ENCODE measurements at regions not wholly inside any gene's neighbourhood (a gene's known extent, or its start where the extent isn't known, plus 50 kb on each side); places are given as distances from the start of the nearest gene placed in this dataset.

DNA sequence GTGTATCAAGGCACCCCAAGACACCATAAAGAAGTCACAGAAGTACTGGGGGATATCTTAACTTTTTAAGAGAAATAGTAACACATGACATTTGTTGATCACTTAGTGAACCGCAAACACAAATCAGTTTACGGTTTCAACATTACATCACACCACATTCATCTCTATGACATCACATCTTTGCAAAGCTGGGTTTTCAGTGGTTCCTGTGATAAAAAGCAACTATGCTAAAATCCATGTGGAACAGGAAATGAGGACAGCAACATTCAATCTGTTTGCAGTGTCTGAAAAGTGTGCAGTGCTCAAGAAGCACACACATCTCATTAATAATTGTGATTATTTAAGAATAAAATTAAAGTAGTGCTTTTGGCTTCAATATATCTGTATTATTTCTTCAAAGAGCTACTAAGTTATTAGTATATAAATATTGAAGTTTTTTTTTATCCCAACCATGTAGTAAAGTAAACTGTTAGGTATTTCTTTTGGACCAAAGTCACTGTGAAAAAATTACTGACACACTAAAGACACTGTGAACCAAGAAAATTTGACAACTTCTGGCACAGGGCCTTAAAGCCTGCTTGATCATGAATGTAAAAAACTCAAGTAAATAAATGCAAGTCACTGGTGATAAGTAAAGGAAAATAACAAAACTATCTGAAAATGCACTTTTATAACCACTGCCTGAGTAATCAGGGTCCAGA is 156.0 kb upstream of the SOX6 start:
- TF ChIP-seq, protein P1, sequence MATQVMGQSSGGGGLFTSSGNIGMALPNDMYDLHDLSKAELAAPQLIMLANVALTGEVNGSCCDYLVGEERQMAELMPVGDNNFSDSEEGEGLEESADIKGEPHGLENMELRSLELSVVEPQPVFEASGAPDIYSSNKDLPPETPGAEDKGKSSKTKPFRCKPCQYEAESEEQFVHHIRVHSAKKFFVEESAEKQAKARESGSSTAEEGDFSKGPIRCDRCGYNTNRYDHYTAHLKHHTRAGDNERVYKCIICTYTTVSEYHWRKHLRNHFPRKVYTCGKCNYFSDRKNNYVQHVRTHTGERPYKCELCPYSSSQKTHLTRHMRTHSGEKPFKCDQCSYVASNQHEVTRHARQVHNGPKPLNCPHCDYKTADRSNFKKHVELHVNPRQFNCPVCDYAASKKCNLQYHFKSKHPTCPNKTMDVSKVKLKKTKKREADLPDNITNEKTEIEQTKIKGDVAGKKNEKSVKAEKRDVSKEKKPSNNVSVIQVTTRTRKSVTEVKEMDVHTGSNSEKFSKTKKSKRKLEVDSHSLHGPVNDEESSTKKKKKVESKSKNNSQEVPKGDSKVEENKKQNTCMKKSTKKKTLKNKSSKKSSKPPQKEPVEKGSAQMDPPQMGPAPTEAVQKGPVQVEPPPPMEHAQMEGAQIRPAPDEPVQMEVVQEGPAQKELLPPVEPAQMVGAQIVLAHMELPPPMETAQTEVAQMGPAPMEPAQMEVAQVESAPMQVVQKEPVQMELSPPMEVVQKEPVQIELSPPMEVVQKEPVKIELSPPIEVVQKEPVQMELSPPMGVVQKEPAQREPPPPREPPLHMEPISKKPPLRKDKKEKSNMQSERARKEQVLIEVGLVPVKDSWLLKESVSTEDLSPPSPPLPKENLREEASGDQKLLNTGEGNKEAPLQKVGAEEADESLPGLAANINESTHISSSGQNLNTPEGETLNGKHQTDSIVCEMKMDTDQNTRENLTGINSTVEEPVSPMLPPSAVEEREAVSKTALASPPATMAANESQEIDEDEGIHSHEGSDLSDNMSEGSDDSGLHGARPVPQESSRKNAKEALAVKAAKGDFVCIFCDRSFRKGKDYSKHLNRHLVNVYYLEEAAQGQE (IDR thresholded peaks at IDR 0.05; ENCODE audit: insufficient read depth in 1 of 2, low read depth in 2 of 2, low read length in 1 of 2), result no peak
- no peak for TF ChIP-seq TCF7L2 (IDR thresholded peaks at IDR 0.05; ENCODE audit: low read depth, low read length)
- no peak for TF ChIP-seq POLR2AphosphoS5 (IDR thresholded peaks at IDR 0.05; ENCODE audit: low read depth, low read length)
- TF ChIP-seq, protein P2, sequence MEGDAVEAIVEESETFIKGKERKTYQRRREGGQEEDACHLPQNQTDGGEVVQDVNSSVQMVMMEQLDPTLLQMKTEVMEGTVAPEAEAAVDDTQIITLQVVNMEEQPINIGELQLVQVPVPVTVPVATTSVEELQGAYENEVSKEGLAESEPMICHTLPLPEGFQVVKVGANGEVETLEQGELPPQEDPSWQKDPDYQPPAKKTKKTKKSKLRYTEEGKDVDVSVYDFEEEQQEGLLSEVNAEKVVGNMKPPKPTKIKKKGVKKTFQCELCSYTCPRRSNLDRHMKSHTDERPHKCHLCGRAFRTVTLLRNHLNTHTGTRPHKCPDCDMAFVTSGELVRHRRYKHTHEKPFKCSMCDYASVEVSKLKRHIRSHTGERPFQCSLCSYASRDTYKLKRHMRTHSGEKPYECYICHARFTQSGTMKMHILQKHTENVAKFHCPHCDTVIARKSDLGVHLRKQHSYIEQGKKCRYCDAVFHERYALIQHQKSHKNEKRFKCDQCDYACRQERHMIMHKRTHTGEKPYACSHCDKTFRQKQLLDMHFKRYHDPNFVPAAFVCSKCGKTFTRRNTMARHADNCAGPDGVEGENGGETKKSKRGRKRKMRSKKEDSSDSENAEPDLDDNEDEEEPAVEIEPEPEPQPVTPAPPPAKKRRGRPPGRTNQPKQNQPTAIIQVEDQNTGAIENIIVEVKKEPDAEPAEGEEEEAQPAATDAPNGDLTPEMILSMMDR (IDR thresholded peaks at IDR 0.05), result no peak
- TF ChIP-seq SIN3A (IDR thresholded peaks at IDR 0.05; ENCODE audit: borderline replicate concordance, insufficient read depth, low read depth, low read length), result no peak
- BruUV-seq (replicated peaks), result no TSS peak
- H3K4me3 ChIP-seq (ENCODE audit: low read depth in 2 of 2, low read length in 2 of 2), result no peak overlapping the region
- in situ Hi-C loops (cut with HindIII; ENCODE audit: low pct_unique_long_range_greater_than_20kb, low sequenced_read_pairs) (no loop called here), intact Hi-C loops (cut with micrococcal nuclease; ENCODE audit: unreplicated experiment) (no loop called here)
- DNase-seq (ENCODE audit: low read depth, low spot score) (no peak), ATAC-seq (no peak)
- H3K4me1 ChIP-seq (ENCODE audit: control insufficient read depth, insufficient read depth, low read length), result no peaks in the 10 kb centered on the region
- H3K27me3 ChIP-seq (ENCODE audit: control insufficient read depth, insufficient read depth, low read length), result no peaks in the 10 kb centered on the region
- H3K9me3 ChIP-seq (ENCODE audit: control insufficient read depth, insufficient read depth, low read depth, low read length), result no peaks in the 10 kb centered on the region
- no peak overlapping the region for H3K27ac ChIP-seq (ENCODE audit: low read length)
- CTCF ChIA-PET, result no interaction called here
- no peaks in the 10 kb centered on the region for H3K36me3 ChIP-seq (ENCODE audit: control insufficient read depth, insufficient read depth, low read length)
- POLR2A ChIA-PET, result no interaction called here

DNA sequence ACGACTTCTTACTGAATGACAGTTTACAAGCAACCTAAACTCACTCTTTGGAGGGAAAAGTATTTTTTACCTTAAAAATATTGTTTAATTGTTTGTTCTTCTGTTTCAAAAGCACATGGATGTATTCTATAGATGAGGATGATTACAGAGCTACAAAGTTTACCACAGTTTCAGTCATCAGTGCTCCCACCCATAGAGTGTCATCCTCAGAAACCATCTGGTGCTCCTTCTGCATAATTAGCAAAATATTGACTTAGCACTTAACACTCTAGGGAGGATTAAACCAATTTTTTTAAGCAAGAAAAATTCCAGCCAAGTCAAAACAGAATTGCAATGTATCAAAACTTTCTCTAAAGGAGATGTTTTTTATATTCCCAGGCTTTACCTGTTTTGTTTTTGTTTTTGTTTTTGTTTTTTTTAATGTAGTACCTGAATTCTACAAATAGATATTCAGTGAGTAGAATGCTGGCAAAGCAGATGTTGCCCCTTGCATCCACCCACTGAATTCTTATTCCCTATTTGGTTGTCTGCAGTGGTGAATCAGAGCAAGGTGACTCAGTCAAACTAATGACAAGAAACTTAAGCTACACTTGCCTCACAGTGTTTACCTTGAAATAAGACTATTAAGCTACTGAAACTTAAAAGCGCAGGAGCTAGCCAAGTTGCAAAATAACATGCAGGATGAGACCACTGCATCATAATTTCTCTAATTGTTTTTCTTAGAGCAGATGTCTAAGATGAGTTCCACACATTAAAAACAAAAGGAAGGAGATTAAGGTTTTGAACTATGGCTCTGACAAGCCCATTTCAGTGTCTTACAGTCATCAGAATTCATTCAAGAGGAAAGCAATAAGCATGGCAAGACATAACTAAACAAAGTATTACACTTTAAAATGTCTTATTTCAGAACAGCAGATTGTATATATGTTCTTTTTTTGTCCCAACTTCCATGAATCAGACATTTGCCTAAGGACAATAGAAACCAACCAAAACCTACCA is 155.1 kb upstream of the SOX6 start:
- Histone ChIP-seq H3K36me3 (ENCODE audit: control insufficient read depth, insufficient read depth, low read length) (no peaks in the 10 kb centered on the region), H3K27me3 (ENCODE audit: control insufficient read depth, insufficient read depth, low read length) (no peaks in the 10 kb centered on the region), H3K4me1 (ENCODE audit: control insufficient read depth, insufficient read depth, low read length) (no peaks in the 10 kb centered on the region), H3K9me3 (ENCODE audit: control insufficient read depth, insufficient read depth, low read depth, low read length) (no peaks in the 10 kb centered on the region), H3K4me3 (ENCODE audit: low read depth in 2 of 2, low read length in 2 of 2) (no peak overlapping the region), H3K27ac (ENCODE audit: low read length) (no peak overlapping the region)
- no TSS peak for BruUV-seq (replicated peaks)
- no peak for ATAC-seq
- TF ChIP-seq, protein P2 (IDR thresholded peaks at IDR 0.05), result no peak
- TF ChIP-seq TCF7L2 (IDR thresholded peaks at IDR 0.05; ENCODE audit: low read depth, low read length), result no peak
- no peak for TF ChIP-seq POLR2AphosphoS5 (IDR thresholded peaks at IDR 0.05; ENCODE audit: low read depth, low read length)
- no peak for TF ChIP-seq SIN3A (IDR thresholded peaks at IDR 0.05; ENCODE audit: borderline replicate concordance, insufficient read depth, low read depth, low read length)
- TF ChIP-seq, protein P1 (IDR thresholded peaks at IDR 0.05; ENCODE audit: insufficient read depth in 1 of 2, low read depth in 2 of 2, low read length in 1 of 2), result no peak
- in situ Hi-C loops (cut with HindIII; ENCODE audit: low pct_unique_long_range_greater_than_20kb, low sequenced_read_pairs), result no loop called here
- POLR2A ChIA-PET, result no interaction called here
- no peak for DNase-seq (ENCODE audit: low read depth, low spot score)
- CTCF ChIA-PET, result no interaction called here
- intact Hi-C loops (cut with micrococcal nuclease; ENCODE audit: unreplicated experiment), result no loop called here
